OCI-LY1 (cell line): ENCODE measurements at regions not wholly inside any gene's neighbourhood (a gene's known extent, or its start where the extent isn't known, plus 50 kb on each side); places are given as distances from the start of the nearest gene placed in this dataset.

Experiments used
- H2AFZ ChIP-seq: fragments of 200-600 bp; sonication (generic), shearing (Covaris generic); 2 replicates; pipeline ENCODE4 v1.6.0; 2014; ENCODE audit warnings: antibody characterized with exemption, mild to moderate bottlenecking, low read length
- H3F3A ChIP-seq: fragments of 200-600 bp; sonication (generic), shearing (Covaris generic); 2 replicates; pipeline ENCODE4 v1.6.0; 2014; ENCODE audit warnings: mild to moderate bottlenecking, antibody characterized with exemption, low read length, moderate library complexity; ENCODE audit not compliant: insufficient read depth
- H3K27ac ChIP-seq: fragments of 200-600 bp; sonication (generic); 2 replicates; pipeline ENCODE4 v1.5.1; 2014; ENCODE audit warnings: low read length, mixed run types, mild to moderate bottlenecking, low read depth; ENCODE audit not compliant: poor library complexity, severe bottlenecking
- H3K27me3 ChIP-seq: fragments of 200-600 bp; sonication (generic); 2 replicates; pipeline ENCODE4 v1.6.0; 2014; ENCODE audit warnings: antibody characterized with exemption, mild to moderate bottlenecking, low read length, moderate library complexity; ENCODE audit not compliant: insufficient read depth
- H3K36me3 ChIP-seq: fragments of 200-600 bp; sonication (generic); 2 replicates; pipeline ENCODE4 v1.6.1; 2014; ENCODE audit warnings: mild to moderate bottlenecking, antibody characterized with exemption, low read length, moderate library complexity, mixed read lengths; ENCODE audit not compliant: insufficient read depth
- H3K4me1 ChIP-seq: fragments of 200-600 bp; sonication (generic); 2 replicates; pipeline ENCODE4 v1.5.1; 2014; ENCODE audit warnings: mild to moderate bottlenecking, low read length, moderate library complexity; ENCODE audit not compliant: insufficient read depth, severe bottlenecking
- H3K4me2 ChIP-seq: fragments of 200-600 bp; sonication (generic), shearing (Covaris generic); 2 replicates; pipeline ENCODE4 v1.6.1; 2014; ENCODE audit warnings: low read length
- H3K4me3 ChIP-seq: fragments of 200-600 bp; sonication (generic); 2 replicates; pipeline ENCODE4 v1.5.1; 2014; ENCODE audit warnings: low read length, low read depth, mild to moderate bottlenecking, mixed read lengths; ENCODE audit not compliant: poor library complexity, severe bottlenecking
- H3K79me2 ChIP-seq: fragments of 200-600 bp; shearing (Covaris generic); 2 replicates; pipeline ENCODE4 v1.6.1; 2016; ENCODE audit warnings: mixed run types, low read length, mixed read lengths; ENCODE audit not compliant: insufficient read depth
- H3K9ac ChIP-seq: fragments of 200-600 bp; sonication (generic), shearing (Covaris generic); 2 replicates; pipeline ENCODE4 v1.6.1; 2014; ENCODE audit warnings: mild to moderate bottlenecking, low read length, mixed read lengths
- H3K9me2 ChIP-seq: fragments of 200-600 bp; sonication (generic), shearing (Covaris generic); 2 replicates; pipeline ENCODE4 v1.6.1; 2014; ENCODE audit warnings: low read depth, mild to moderate bottlenecking, low read length, mixed read lengths
- H3K9me3 ChIP-seq: fragments of 200-600 bp; shearing (Covaris generic); 2 replicates; pipeline ENCODE4 v1.6.1; 2014; ENCODE audit warnings: low read length, mixed read lengths
- H4K20me1 ChIP-seq: fragments of 200-600 bp; sonication (generic), shearing (Covaris generic); 2 replicates; pipeline ENCODE4 v1.6.0; 2016; ENCODE audit warnings: mild to moderate bottlenecking, low read length; ENCODE audit not compliant: insufficient read depth
- CTCF ChIP-seq: fragments of 200-600 bp; sonication (generic), shearing (Covaris generic); IDR thresholded peaks from 2 replicates; pipeline ENCODE4 v1.5.1; 2017; ENCODE audit warnings: mild to moderate bottlenecking, antibody characterized with exemption, low read length, moderate library complexity, mixed read lengths
- EZH2 ChIP-seq: fragments of 200-600 bp; sonication (generic), shearing (Covaris generic); IDR thresholded peaks from 2 replicates; pipeline ENCODE4 v1.8.0; 2017; ENCODE audit warnings: borderline replicate concordance, mixed run types, mild to moderate bottlenecking, antibody characterized with exemption, low read length, moderate library complexity, mixed read lengths

GRCh38 chr2:18754286-18754685 lies 164.9 kb upstream of the NT5C1B start:
- no peak overlapping the region for H3K4me2 ChIP-seq
- H3K4me3 ChIP-seq: no peak overlapping the region
- H3F3A ChIP-seq: no peaks in the 10 kb centered on the region

DNA sequence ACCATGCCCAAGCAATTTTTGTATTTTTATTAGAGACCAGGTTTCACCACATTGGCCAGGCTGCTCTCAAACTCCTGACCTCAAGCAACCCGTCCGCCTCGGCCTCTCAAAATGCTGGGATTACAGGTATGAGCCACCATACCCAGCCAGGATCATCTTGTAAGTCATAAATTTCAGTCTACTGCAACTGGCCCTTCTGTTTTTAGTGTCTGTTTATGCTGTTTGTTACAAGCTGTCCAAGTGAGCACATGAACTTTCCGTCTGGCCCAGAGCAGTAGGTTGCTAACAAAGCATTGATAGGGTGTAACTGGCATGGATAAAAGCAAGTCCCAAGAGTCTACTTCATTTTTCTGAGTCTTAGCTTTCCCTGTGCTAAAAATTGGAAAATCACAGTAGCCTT lies 164.4 kb upstream of the NT5C1B start:
- no peak for TF ChIP-seq CTCF
- TF ChIP-seq EZH2: no peak
- Histone ChIP-seq H3K9me2 (no peaks in the 10 kb centered on the region), H3F3A (no peaks in the 10 kb centered on the region), H3K4me2 (no peak overlapping the region), H3K4me3 (no peak overlapping the region), H3K36me3 (no peaks in the 10 kb centered on the region), H3K9ac (no peak overlapping the region), H3K9me3 (no peaks in the 10 kb centered on the region), H3K27me3 (no peaks in the 10 kb centered on the region), H3K27ac (no peak overlapping the region), H2AFZ (no peak overlapping the region), H4K20me1 (no peaks in the 10 kb centered on the region), H3K79me2 (no peaks in the 10 kb centered on the region), H3K4me1 (no peaks in the 10 kb centered on the region)

More at GRCh38 chr2:18754286-18754685, 164.9 kb upstream of the NT5C1B start:
- TF ChIP-seq EZH2: no peak
- no peak for TF ChIP-seq CTCF
- H2AFZ ChIP-seq: no peak overlapping the region
- no peaks in the 10 kb centered on the region for H3K9me3 ChIP-seq
- no peaks in the 10 kb centered on the region for H4K20me1 ChIP-seq
- no peak overlapping the region for H3K9ac ChIP-seq
- H3K27ac ChIP-seq: no peak overlapping the region
- no peaks in the 10 kb centered on the region for H3K79me2 ChIP-seq
- H3K9me2 ChIP-seq: no peaks in the 10 kb centered on the region
- no peaks in the 10 kb centered on the region for H3K27me3 ChIP-seq
- H3K4me1 ChIP-seq: no peaks in the 10 kb centered on the region
- no peaks in the 10 kb centered on the region for H3K36me3 ChIP-seq

GRCh38 chr2:18752667-18753422 lies 163.5 kb upstream of the NT5C1B start:
- Histone ChIP-seq H3F3A (no peaks in the 10 kb centered on the region), H3K27me3 (no peaks in the 10 kb centered on the region), H3K4me1 (no peaks in the 10 kb centered on the region), H3K36me3 (no peaks in the 10 kb centered on the region), H3K9ac (no peak overlapping the region), H3K9me3 (no peaks in the 10 kb centered on the region), H2AFZ (no peak overlapping the region), H3K27ac (no peak overlapping the region), H4K20me1 (no peaks in the 10 kb centered on the region), H3K9me2 (no peaks in the 10 kb centered on the region), H3K4me2 (no peak overlapping the region), H3K4me3 (no peak overlapping the region), H3K79me2 (no peaks in the 10 kb centered on the region)
- no peak for TF ChIP-seq EZH2

DNA sequence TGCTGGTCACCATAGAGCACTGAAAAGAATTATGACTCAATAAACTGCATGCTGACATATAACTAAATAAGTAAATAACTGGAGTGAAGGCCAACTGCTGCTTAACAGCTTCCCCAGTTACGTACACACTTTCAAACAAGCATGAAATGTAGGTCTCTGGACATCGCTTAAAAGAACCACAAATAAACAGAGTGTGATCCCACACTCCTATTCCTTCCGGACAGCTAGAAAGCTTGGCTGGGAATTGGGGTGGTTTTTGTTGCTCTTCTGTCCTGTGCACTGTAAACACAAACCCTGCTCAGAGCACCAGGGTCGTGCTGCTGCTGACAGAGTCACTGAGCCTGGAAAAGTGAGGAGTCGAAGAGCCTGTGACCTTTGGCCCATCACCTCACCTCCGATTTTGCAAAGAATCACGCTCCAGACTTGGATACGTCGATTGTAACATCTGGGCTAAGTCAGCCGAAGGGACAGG lies 162.7 kb upstream of the NT5C1B start:
- H3K4me3 ChIP-seq: no peak overlapping the region
- H3K9me2 ChIP-seq: no peaks in the 10 kb centered on the region
- no peak overlapping the region for H3K9ac ChIP-seq
- no peaks in the 10 kb centered on the region for H3F3A ChIP-seq
- H3K36me3 ChIP-seq: no peaks in the 10 kb centered on the region
- no peaks in the 10 kb centered on the region for H3K27me3 ChIP-seq
- no peak overlapping the region for H2AFZ ChIP-seq
- TF ChIP-seq CTCF (no peak), EZH2 (no peak)
- H3K9me3 ChIP-seq: no peaks in the 10 kb centered on the region
- H4K20me1 ChIP-seq: no peaks in the 10 kb centered on the region
- no peak overlapping the region for H3K4me2 ChIP-seq
- H3K27ac ChIP-seq: no peak overlapping the region
- no peaks in the 10 kb centered on the region for H3K79me2 ChIP-seq
- H3K4me1 ChIP-seq: no peaks in the 10 kb centered on the region
